ENCODE measurements at regions not wholly inside any gene's neighbourhood (a gene's known extent, or its start where the extent isn't known, plus 50 kb on each side); places are given as distances from the start of the nearest gene placed in this dataset.

DNA sequence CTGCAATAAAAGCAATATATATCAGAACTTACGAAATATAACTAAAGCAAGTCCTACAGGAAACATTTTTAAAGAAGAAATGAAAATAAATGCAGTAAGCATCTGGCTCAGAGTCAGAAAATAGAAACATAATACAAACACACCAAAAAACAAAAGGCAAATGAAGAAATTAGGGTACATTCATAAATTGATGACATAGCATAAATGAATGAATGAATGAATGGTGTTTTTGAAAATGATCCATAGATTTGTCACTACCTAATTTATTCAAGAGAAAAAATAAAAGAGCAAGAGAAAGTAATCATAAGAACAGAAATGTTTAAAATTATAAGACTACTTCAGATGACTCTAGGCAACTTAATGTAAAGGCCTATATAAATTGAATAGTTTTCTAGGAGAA is 226.1 kb upstream of the CDH20 start:
- DNase-seq = no peak

DNA sequence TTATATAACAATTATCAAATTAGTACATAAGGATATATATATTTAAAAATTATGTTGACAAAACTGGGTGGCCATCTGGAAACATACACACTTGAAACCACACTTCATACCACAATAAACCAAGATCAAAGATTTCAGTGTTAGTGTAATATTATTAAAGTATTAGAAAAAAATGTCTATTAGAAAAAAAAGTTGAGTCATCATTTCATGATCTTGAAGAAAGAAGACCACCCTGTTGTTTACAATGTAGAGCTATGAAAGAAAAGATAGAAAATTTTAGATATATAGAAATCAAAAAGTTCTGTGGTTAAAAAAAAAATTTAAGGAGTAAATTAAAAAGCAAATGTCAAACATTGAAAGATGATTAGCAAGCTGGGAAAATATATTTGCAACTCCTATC is 224.5 kb upstream of the CDH20 start:
- DNase-seq = no peak

DNA sequence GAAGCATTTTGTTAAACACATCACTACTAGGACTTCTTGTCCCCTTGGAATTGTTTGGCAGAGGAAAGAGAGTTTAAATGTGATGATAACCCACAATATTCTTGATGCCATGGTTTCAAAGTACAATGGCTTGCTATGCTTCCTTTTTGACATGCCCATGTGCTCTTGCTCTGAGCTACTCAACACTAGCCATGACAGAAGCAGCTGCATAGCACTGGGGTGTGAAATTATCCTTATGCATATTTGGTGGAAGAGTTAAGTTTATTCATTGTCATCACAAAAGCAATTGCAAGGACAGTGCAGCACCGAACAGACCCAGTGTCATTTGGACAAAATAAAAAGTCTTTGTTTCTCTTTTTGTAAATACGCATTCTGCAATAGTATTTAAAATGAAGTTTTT is 209.9 kb upstream of the CDH20 start:
- no peak for DNase-seq

DNA sequence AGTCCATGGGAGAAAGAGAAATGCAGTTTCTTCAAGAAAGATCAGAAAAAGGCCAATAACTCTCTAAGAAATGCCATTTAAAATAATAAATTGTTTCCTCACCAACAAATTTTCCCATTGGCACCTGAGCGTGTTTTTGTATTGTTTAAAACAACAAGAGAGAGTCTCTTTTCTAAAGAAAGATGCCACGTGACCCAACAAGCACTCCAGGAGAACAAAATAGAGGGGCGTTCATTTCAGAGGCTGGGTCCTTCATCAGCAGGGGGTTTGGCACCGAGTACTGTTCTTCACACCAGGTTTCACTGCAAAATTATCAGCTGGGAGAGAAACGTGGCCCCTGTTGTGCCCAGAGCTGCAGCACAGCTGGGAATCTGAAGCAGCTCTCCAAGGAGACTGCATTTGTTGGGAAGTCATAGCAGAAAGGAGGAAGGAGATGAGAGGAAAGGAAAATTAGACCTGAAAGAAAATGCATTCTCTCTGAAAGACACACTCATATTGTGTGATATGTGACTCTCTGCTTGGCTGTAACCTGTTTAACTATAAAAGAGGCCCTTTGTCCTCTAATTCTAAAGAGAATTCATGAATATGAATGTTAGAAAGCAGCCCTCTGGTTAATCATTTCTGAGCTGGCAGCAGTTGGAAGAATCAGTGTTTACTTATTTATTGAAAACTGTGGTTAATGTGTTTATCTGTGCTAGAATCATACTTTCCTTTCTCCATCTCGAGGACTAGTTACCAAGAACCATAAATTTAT is 205.3 kb upstream of the CDH20 start:
- DNase-seq = no peak

DNA sequence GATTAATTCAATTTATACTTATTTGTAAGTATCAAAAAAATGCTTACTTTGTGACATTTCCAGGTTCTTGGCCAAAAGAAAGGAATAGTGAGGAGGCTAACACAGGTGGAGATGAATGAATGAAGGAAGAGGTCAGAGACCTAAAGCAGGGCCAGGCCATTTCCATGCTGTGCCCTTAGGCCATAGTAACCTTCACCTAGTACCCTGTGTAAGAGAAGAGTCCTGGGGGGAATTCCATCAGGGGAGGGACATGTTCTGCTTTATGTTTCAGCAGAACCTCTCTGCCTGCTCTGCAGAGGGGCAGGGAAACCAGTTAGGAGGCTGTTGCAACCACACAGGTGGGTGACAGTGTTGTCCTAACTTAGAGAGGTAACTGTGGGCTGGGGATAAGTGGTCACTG is 204.2 kb upstream of the CDH20 start:
- DNase-seq = no peak

DNA sequence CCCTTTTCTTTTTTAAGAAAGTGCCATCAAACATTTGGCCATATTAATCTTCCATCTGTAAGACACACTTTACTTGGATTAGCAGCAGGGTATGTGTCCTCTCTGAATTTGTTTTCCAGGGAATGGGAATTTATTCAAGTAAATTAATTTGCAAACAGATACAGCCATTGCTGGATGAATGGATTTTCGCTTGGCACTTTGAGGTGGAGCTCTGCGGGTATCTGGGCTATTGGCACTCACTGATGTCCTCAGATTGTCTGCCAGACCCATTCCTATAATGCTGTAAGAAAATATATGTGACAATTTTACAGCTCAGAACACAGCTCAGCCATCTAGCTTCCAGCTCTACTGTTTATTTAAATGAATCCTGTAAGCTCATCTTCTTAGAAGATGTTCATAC is 201.2 kb upstream of the CDH20 start:
- DNase-seq = no peak

DNA sequence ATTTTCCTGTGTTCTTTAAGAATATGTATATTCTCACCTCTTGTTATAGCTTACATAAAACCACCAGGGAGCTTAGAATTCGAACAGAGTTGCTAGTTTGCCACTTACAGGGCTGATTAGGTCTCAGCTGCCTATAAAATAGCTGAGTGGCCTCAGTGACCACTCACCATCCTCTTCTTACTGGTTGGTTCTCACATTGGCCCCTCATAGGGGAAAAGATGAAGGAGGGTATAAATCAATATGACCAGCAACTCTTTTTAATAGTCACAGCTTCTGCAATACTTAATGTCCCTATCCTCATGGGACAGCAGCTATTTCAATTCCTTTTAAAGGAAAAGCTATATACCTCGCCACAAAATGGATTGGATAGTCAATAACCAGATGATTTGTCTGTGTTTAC is 199.4 kb upstream of the CDH20 start:
- no peak for DNase-seq

DNA sequence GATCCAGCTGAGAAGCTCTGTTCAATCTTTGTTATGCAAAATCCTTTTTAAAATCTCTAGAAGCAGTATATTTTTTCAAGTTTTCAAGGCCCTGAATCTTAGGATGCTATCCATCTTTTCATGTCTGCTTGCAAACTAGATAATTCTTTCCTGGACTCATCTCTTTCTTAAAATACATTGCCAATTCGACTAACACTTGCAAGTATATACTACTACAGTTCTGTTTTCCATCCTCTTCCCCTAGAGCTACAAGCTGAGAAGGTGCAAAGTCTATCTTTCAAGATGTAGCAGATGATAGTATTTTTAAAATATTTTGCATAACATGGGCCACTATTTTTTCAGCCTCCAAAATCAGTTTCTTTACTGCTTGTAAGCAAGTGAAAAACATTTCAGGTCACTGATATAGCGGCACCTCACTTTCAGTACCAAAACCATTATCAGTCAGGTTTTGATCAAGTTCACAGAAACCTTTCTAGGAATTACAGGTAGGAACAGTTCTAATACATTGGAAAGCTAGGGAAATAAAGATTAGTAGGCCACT is 196.4 kb upstream of the CDH20 start:
- no peak for DNase-seq

DNA sequence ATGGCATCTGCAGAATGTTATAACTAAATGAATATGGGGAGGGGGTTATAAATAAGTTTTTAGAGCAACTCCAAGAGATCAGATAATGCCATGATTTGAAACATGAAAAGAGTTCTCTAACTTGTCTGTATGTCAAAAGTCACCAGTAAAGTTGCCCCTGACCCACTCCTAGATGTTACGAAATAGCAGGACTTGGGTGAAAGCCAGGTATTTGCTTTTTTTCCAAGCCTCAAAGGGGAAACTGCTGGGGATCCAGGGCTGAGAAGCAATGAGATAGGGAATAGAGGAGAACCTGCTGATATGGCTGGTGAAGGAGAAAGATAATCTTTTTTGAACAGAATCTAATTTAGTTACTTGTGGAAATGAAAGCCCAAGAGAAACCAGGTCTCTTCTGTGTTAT is 191.5 kb upstream of the CDH20 start:
- DNase-seq = no peak

DNA sequence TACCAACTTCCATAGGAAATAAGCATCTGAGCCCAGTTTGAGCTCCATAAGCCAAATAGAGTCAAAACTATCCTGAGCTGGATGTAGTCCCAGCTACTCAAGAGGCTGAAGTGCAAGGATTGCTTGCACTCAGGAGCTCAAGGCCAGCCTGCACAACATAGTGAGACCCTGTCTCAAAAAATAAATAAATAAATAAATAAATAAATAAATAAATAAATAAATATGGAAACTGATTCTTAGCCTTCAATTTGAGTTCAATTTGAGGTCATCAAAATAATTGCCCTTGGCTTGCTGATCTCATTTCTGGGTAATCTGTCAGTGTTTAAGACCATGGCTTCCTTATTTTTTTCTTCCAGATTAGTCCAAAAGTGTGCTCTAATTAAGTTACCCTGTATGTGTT is 184.9 kb upstream of the CDH20 start:
- no peak for DNase-seq

DNA sequence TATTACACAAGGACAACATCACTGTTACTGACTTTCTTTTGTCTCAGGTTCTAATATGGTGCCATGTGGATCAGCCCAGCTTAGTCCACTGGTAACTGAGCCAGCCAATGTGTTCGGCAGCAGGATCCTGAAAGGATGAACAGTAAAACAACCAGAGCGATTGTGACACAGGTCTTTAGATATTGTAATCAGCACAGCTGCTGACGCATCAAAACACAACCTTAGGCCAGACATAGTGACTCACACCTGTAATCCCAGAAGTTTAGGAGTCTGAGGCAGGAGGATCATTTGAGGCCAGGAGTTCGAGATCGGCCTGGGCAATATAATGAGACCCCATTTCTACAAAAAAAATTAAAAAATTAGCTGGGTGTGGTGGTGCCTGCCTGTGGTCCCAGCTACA is 183.4 kb upstream of the CDH20 start:
- no peak for DNase-seq

DNA sequence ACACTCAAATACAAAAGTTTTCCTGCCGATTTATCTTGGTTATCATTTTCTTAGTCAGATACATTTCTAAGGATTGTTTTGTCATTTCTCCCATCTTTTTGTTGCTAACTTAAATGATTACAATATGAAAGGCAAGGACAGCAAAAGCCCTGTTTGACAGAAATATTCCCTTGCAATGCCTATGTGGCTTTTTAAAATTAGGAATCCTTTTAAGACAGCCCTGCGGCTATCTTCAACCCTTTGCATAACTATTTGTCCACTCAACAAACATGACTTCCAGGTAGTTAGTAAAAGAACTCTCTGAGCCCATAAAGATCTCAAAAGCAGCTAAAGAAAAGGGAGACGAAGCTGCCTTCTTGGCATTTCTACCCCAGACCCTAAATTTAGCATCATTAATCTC is 179.7 kb upstream of the CDH20 start:
- no peak for DNase-seq

DNA sequence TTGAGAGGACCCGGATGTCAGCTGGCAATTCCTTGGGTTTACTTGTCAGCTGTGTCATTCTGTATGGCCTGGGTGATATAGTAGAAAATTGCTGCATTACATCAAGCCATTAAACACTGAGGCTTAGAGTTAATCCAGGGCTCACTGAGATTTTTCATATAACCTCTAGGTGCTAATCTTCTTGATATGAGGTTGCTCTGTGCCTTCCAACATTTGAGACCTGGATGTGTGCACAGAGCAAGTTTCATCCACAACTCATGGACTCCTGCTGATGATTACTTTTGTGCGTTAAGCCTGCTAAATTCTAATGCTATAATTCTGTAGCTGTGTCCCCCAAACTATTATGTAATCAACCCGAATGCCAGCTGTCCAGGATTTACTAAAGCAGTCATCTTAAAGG is 178.4 kb upstream of the CDH20 start:
- DNase-seq = no peak

DNA sequence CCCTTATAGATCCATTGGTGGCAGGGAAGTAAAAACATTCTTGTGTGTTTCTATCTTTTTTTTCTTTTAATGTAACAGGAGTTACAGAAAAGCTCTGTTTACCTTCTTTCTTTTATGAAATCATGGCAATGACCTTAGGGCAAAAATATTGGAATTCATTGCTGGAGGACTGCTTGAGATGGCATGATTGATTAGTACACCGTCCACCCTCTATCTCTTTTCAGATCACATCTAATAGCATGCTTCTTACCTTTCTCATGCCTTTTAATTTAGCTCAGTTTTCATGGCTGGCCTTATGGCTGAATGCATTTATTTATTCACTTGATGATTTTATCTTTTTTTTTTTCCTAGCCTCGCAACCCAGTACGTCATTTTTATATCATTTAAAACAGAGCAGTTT is 177.6 kb upstream of the CDH20 start:
- no peak for DNase-seq

DNA sequence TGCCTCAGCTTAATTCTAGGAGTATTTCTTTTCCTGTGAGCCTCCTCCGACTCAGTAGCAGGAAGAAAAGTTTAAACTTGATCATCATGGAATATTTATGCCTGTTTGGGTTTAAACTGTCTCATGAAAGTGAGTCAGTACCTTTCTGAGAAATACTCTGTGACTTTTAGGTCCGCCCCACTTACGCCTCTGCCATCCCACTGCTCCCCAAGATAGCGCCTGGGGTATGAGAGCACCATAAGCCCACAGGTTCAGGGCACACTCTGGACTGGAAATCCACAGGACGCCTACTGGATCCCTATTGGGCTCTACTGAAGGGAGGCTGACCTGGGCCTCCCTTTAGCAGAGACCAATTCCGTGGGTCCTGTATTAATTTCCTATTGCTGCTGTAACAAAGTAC is 175.8 kb upstream of the CDH20 start:
- DNase-seq = no peak

DNA sequence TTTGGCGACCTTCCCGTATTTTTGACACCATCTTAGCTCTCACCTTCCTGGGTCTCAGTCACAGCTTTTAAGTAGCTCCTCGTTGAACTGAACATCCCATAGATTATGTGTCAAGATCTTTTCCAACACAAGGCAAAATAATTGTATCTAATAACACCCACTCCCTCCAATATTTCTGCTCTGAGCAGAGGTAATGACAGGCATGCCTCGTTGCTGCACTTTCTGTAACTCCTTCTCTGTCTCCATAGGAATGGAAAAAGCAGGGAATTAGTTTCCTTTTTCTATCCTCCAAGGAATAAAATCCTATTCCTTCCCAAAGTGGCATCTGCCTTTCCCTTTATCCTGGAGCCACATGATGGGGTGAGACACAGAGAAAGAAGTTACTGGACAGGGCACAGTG is 174.0 kb upstream of the CDH20 start:
- DNase-seq = no peak

DNA sequence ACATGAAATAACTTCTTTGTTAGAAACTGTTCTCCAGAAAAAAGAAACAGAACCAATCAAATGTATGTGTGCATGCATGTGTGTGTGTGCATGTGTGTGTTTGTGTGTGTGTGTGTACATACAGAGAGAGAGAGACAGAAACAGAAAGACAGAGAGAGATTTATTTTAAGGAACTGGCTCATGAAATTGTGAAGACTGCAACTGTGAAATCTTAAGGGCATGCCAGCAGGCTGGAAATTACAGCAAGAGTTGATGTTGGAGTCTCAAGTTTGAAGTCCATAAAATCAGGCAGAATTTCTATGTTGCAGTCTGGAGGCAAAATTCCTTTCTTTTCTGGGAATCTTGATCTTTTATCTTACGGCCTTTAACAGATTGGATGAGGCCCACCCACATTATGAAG is 168.9 kb upstream of the CDH20 start:
- DNase-seq = no peak

DNA sequence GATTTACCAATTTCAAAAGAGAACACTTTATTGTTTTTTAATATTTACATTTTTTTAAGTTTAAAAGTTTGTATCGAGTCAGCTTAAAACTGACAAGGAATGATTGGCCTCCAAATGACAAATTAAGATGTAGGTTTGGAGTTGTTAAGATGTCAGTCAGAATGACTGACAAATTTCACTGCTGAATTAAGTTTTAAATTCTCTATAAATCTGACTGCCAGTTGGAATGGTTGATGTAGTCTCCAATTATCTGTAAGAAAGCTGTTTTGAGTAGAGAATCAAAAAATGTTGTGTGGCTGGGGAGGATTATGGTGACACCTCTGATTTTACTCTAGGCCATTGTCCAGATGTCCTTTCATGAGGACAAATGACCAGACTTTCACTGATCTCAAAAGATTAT is 165.3 kb upstream of the CDH20 start:
- no peak for DNase-seq

DNA sequence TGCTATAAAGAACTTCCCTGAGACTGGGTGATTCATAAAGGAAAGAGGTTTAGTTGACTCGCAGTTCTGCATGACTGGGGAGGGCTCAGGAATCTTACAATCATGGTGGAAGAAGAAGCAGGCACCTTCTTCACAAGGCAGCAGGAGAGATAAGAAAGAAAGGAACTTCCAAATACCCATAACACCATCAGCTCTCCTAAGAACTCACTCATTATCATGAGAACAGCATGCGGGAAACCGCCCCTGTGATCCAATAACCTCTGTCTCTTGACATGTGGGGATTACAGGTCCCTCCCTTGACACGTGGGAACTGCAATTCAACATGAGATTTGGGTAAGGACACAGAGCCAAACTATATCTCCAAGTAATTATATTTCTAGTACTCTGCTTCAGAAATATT is 163.8 kb upstream of the CDH20 start:
- DNase-seq = no peak

DNA sequence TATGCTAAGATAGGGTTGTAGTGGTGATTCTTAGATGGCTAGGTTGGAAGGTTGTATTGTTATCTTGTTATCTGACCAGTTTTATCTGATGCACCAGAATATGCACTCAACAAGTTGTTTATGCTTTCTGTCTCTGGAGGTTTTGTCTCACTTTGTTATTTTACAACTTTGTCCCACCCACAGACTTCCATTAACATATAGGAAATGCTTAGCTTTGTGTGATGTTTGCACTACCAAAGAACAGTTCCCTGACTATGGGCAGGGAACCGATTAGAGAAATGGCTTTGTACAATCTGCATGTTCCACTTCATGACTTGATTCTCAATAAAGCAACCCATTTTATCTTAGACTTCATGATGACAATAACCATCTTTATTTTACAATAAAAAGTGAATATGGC is 160.6 kb upstream of the CDH20 start:
- DNase-seq = no peak

DNA sequence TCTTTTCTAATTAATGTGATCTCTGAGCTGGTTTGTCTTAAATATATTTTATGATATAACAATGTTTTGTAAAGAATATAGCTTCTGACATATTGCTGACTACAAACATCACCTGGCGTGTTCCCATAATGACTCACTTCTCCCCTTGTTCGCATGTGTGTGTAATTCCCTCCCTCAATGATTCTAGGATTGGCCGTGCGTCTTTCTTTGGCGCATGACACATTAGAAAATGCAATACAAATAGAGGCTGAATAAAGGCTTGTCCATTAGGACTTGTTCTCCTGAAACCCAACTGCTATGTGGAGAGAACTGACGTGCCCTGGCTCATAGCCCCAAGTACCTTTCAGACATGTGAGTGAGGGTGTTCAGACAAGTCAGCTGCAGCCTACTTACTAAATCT is 159.7 kb upstream of the CDH20 start:
- no peak for DNase-seq

DNA sequence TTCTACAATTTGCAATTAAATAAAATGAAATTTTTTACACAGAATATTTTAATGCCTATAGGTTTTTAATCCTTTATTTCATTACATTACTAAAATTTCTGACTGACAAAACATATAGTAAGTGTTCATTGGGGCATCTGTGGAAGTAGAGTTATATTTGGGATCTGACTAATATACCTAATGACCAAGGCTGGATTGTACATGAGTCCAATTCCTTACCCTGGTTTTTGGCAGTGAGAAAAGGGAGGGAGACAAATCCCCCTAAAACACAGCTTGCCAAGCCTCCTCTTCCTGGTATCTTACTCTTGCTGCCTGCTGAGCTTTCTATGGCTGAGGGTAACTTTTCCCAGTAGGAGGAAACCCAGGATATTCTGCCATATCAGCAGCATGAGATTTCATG is 149.4 kb upstream of the CDH20 start:
- DNase-seq = no peak

DNA sequence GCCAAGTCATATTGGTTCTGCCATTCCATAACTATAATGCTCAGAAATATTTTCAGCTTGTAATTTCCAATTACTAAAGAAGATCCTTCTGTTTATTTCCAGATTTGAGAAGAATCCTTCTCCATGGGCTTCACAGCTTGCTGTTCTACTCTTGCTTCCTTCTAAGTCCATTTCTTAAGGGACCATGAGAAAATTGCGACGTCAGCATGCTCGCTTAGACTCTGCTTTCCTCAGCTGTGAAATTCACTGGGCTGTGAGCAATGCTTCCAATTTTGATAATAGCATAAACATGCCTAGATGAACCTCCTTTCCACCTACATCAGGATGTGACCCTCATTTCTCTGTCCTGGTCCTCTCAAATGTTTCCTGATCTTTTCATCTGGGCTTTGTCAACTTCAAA is 145.3 kb upstream of the CDH20 start:
- no peak for DNase-seq

DNA sequence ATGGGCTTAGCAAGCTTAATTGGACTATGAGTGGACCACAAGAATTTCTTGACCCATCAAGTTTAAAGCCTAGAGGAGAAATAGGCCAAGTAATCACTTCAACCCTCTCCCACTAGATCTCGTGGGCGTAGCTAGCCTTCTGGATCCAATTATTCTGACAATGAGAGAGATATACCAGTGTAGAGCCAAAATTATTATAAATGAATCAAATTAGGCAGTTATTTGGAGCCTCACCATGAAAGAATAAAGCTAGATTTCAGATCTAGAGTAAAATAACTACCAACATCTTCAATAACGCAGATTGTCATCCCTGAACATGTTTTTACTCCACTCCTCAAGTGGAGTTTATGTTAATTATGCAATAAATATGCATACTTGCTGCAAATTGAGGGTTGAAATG is 143.9 kb upstream of the CDH20 start:
- DNase-seq = no peak

DNA sequence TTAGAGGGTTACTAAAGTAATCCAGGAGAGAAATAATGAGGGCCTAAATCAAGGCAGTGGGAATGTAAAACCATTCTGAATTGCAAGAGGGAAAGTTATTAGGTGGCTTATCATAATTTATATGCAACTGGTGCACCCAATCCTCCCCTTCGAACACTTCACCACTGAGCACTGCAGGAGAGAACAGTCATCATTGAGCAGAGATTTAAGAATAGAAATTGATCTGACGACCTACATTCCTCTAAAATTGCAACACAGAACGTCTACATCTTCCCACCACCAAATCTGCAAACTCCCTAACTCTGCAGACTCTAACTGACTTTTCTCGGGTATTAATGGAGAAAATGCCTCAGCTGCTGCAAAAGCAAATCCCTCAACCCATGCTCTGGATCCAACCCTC is 138.5 kb upstream of the CDH20 start:
- no peak for DNase-seq

DNA sequence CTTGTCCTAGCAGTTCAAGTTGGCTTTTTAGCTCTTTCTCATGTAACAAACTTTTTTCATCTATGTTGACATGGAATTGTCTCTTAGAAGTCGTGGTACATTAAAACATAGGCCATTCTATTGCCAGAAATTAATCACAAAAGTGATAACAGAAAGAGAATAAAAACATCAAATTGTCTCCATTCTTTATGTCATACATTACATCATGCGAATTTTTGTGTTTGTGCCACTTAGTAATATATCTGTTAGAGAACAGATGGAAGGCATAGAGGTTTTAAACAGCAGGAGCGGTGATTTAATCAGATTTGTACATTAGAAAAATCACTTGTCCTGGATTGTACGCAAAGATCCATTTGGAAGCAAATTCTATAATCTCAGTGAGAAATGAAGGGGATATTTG is 136.5 kb upstream of the CDH20 start:
- DNase-seq = no peak
